ENCODE measurements at regions not wholly inside any gene's neighbourhood (a gene's known extent, or its start where the extent isn't known, plus 50 kb on each side); places are given as distances from the start of the nearest gene placed in this dataset.
A peak's percentile ranks its signal among the peaks of the same experiment; 100 is the strongest.
"Not testable (repeated sequence)": the region's sequence is repeated elsewhere in the genome, so short reads cannot be mapped to it uniquely, and the experiment has no call there.

DNA sequence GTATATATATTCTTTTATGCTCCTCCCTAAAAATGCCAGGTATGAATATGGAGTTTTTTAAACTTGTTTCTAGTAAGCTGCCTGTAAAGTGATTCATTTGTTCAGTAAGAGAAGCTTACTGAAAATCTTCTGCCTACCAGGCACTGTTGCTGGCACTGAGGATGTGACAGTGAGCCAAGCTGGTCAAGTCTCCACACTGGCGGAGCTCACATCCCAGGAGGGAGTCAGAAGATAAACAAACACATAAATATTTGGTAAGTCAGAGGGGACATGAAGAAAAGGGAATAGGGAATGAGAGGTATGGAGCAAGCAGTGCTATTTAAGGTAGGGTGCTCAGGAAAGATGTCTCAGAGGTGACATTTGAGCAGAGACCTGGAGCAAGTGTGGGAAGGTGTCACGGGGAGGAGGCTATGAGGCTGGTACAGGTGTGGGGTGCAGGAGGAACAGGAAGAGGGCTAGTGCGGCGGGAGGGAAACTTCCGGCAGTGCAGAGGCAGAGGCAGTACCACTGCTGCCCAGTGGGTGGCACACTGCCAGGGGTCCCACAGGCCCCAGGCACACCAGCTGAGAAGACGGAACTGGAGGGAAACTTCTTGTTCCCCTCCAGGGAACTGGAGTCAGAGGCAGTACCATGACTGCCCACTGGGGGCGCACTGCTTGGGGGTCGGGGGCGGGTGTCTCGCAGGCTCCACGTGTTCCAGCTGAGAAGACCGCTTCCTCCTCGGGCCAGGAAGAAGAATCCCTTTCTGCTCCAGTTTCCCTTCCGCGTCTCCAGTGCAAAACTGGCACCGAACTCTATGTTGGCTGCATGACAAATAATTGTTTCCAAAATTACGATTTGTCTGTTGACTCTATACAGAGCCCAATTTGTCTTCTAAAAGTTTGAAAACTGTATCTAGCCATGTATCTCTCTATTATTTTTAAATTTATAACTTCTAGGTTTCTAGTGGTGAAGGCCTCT lies 161.0 kb downstream of the TEX36 start:
- FAIRE-seq, result no peak
- Histone ChIP-seq H3K27me3 (ENCODE audit: control insufficient read depth, insufficient read depth, low read length) (no peaks in the 10 kb centered on the region), H3K4me3 (ENCODE audit: low read depth, low read length) (no peak overlapping the region), H3K36me3 (ENCODE audit: control insufficient read depth, insufficient read depth, low read length) (no peaks in the 10 kb centered on the region)
- TF ChIP-seq CTCF (IDR thresholded peaks at IDR 0.05; ENCODE audit: insufficient read depth, low read length, severe bottlenecking), result peak; percentile 74
- DNase-seq (ENCODE audit: low read depth), result no peak

DNA sequence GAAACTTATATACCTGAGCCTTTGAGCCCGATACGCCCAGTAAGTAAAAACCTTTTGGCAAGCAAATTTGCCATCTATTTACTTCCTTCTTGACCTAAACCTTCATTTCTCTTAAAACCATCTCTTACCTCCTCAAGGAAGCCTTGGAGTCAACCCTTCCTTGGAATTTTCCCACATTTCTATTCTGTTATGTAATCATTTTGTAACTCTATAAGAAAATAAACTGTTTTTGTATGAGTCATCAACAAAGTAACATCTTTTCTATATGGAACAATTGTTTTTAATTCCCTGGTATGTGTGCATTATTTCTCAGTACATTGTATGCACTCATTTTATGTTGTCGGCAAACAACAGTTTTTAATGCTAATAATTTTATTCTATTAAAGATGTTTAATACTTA lies 162.0 kb downstream of the TEX36 start:
- no peaks in the 10 kb centered on the region for H3K36me3 ChIP-seq (ENCODE audit: control insufficient read depth, insufficient read depth, low read length)
- no peaks in the 10 kb centered on the region for H3K27me3 ChIP-seq (ENCODE audit: control insufficient read depth, insufficient read depth, low read length)
- peak; percentile 11 for DNase-seq (ENCODE audit: low read depth)
- H3K4me3 ChIP-seq (ENCODE audit: low read depth, low read length), result no peak overlapping the region
- FAIRE-seq, result no peak
- no peak for TF ChIP-seq CTCF (IDR thresholded peaks at IDR 0.05; ENCODE audit: insufficient read depth, low read length, severe bottlenecking)

- H3K4me3 ChIP-seq (ENCODE audit: low read depth, low read length); DNase-seq (ENCODE audit: low read depth); H3K27me3 ChIP-seq (ENCODE audit: control insufficient read depth, insufficient read depth, low read length); FAIRE-seq; H3K36me3 ChIP-seq (ENCODE audit: control insufficient read depth, insufficient read depth, low read length): not testable (repeated sequence)
These were observed 164.6 kb downstream of the TEX36 start for GRCh38 chr10:125518397-125518796.

- no peak for TF ChIP-seq CTCF (IDR thresholded peaks at IDR 0.05; ENCODE audit: insufficient read depth, low read length, severe bottlenecking)
- Histone ChIP-seq H3K27me3 (ENCODE audit: control insufficient read depth, insufficient read depth, low read length) (peaks cover 3% of the 10 kb centered on the region), H3K36me3 (ENCODE audit: control insufficient read depth, insufficient read depth, low read length) (no peaks in the 10 kb centered on the region), H3K4me3 (ENCODE audit: low read depth, low read length) (no peak overlapping the region)
- DNase-seq (ENCODE audit: low read depth) (no peak), FAIRE-seq (peak; percentile 23)
These were observed 167.4 kb downstream of the TEX36 start for GRCh38 chr10:125515571-125515970.

DNA sequence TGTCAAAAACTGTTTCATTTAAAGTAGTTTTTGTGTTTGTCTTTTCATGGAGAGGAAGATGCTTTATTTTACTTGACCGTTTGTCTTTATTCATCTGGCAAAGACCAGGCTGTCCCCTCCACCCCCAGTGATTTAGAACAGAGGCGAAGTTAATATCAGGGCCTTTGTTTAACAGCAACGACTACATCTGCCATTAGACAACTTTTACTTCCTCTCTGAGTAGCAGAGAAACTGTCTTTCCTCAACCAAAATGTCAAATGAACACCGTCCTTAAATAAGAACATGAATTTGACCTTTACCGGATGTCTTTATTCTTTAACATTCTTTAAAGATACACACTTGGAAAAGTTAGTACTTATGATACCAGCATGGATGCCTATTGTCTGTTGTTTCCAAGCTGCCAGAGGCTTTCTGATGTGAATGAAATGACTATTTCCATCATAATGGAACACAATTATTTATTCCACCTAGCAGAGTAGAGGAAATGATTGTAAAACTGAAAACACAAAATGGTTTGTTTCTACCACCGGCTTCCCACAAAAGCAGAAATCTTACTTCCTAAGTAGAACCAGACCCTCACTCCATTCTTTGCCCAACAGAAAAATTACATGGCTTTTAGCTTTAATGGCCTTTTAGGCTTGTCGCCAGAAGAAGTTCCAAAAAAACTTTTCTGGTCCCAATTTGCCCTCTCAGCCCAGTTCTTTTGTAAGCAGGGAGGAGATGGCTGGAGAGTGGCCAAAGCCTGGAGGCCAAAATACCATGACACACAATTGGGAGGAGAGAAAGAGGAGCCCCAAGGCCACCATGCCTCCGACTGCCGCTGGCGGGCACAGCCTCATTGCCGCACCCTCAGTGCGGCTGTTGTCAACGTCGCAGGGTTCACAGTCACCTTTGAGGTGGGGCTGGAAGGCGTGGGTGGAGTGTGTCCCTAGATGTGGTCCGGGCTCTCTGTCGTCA lies 168.5 kb downstream of the TEX36 start:
- TF ChIP-seq CTCF (IDR thresholded peaks at IDR 0.05; ENCODE audit: insufficient read depth, low read length, severe bottlenecking), result no peak
- DNase-seq (ENCODE audit: low read depth) (no peak), FAIRE-seq (no peak)
- Histone ChIP-seq H3K36me3 (ENCODE audit: control insufficient read depth, insufficient read depth, low read length) (no peaks in the 10 kb centered on the region), H3K4me3 (ENCODE audit: low read depth, low read length) (no peak overlapping the region), H3K27me3 (ENCODE audit: control insufficient read depth, insufficient read depth, low read length) (peaks cover 3% of the 10 kb centered on the region)
